GM20000 (cell line): ENCODE measurements at regions not wholly inside any gene's neighbourhood (a gene's known extent, or its start where the extent isn't known, plus 50 kb on each side); places are given as distances from the start of the nearest gene placed in this dataset.

Source experiments
- DNase-seq: peaks from one replicate; pipeline ENCODE4 v3.0.0; 2012; ENCODE audit warnings: low spot score
- CTCF ChIP-seq: IDR thresholded peaks from 2 replicates; pipeline ENCODE4 v1.5.1; 2012; ENCODE audit warnings: mild to moderate bottlenecking, control low read depth; ENCODE audit errors: extremely low read depth, missing control alignments

DNA sequence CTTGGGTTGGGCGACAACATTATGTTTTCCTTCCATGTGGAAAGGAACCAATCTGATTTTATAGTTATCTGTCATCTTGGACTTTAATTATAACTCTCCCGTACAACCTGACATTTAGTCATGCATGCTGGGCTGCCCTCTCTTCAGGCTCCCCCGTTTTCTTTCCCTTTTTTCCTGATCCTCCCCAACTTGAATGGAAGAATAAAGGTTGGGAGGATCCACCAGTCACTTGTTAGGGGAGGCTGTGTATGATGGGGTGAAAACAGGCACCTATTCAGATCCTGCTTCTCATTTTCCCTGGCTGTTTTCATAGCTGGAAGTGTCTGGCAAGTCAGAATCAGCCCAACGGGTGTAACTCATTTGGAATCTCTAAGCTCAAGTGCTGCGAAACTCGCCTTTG, 267.2 kb upstream of the SALL1 start:
- no peak for DNase-seq
- no peak for TF ChIP-seq CTCF

- DNase-seq, result no peak
- no peak for TF ChIP-seq CTCF
Measured at GRCh38 chr16:51416926-51417325, 265.9 kb upstream of the SALL1 start.

DNA sequence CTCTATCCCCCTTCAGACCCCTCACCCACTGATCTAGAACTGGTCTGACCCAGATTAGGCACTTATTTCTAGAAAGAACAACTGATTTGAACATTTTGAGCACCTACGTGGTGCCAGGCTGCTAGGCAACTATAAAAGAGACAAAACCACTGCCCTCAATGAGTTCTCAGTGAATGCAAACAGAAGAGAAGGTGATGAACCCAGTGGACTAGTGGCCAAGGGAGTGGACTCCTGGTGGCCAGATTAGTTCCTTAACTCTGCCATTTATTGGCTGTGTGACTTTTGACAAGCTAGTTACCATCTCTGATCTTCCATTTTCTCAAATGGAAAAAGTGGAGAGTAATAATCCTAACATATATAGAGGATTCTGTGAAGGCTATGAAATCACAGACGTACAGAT, 259.1 kb upstream of the SALL1 start:
- TF ChIP-seq CTCF, result no peak
- no peak for DNase-seq

- DNase-seq, result no peak
- TF ChIP-seq CTCF, result no peak
Measured at GRCh38 chr16:51409001-51409675, 258.1 kb upstream of the SALL1 start.

DNA sequence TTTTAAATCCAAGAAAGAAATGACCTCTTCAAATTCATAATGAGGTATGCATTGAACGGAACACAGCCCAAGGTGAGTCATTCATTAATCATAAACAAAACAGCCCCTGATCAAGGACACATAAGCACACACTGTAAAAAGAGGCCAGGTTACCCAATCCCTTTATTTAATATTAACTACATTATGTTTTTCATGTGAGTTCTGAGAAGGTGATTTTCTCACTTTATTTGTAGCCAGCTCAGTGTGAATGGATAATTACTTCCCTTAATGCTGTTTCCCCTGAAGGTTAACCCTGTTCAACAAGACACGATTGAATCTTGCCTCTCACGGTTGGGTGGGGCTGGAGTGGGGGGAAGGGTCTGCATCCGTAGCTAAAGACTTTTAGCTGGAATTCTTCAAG, 257.3 kb upstream of the SALL1 start:
- DNase-seq, result no peak
- TF ChIP-seq CTCF, result no peak

GRCh38 chr16:51407921-51408320, 256.9 kb upstream of the SALL1 start:
- TF ChIP-seq CTCF, result no peak
- no peak for DNase-seq

DNA sequence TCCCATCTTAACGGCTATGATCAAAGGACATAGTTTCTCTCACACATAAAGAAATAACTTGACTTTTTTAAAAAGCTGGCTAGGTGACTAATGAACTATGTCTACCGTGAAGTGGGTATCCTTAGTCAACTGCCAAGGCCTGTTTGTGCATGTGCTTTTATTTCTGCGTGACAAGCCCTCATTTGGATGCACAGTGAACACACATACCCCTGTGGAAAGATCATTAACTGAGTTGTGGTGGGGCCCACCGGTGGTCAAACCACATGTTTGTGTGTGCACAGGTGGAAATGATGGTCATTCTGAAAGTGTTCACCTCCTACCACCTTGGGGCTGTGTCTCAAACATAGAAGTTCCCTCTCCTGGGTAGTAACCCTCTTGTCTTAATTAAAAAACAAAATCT, 256.1 kb upstream of the SALL1 start:
- DNase-seq, result no peak
- TF ChIP-seq CTCF, result no peak

GRCh38 chr16:51405361-51405760, 254.3 kb upstream of the SALL1 start:
- DNase-seq, result no peak
- TF ChIP-seq CTCF, result no peak
